NT2/D1 (cell line): ENCODE measurements at regions not wholly inside any gene's neighbourhood (a gene's known extent, or its start where the extent isn't known, plus 50 kb on each side); places are given as distances from the start of the nearest gene placed in this dataset.

Source experiments
- SUZ12 ChIP-seq: IDR thresholded peaks from 2 replicates; pipeline ENCODE4 v1.6.1; 2011; ENCODE audit not compliant: insufficient read length, insufficient read depth; ENCODE audit errors: extremely low read depth
- YY1 ChIP-seq: IDR thresholded peaks from 2 replicates; pipeline ENCODE4 v1.6.1; 2011; ENCODE audit not compliant: insufficient read length, insufficient read depth
- ZNF274 ChIP-seq: IDR thresholded peaks from 2 replicates; pipeline ENCODE4 v1.6.1; 2011; ENCODE audit warnings: mild to moderate bottlenecking, low read depth, low read length

DNA sequence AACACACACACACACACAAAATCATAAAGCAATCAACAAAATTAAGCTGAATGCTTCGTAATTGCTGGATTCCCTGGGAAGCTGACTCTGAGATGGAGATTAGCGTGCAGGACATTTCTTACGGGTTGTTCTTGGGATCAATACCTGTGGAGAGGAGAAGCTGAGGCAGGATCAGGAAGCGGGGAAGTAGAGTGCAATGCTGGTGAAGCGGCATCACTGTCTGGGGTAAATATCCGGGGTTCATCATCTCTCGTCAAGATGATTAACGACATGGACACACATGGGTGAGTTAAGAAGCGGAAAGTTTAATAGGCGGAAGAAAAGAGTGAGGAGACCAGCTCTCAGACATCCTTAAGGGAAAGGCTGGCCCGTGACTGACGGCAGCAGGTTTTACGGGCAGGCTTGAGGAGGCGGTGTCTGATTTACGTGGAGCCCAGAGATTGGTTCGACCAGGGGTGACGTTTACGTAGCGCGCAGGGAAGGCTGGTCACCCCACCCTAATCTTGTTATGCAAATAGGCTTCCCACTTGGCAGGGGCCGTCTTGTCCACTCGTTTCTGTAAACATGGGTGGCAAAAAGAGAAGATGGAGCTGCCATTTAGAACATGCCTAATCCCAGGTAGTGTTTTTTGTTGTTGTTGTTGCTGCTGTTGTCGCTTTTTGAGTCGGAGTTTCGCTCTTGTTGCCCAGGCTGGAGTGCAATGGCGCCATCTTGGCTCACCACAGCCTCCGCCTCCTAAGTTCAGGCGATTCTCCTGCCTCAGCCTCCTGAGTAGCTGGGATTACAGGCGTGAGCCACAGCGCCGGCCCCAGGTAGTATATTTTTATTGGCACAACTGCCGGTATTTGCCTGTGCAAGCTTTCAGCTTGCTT lies 135.6 kb upstream of the KCNJ15 start:
- TF ChIP-seq ZNF274 = no peak
- TF ChIP-seq SUZ12 = no peak
- TF ChIP-seq YY1 = no peak
